OCI-LY3 (cell line): ENCODE measurements at regions not wholly inside any gene's neighbourhood (a gene's known extent, or its start where the extent isn't known, plus 50 kb on each side); places are given as distances from the start of the nearest gene placed in this dataset.
A peak's percentile ranks its signal among the peaks of the same experiment; 100 is the strongest.

ENCODE experiments used
- H2AFZ ChIP-seq: fragments of 200-600, 300-600 bp; shearing (Covaris generic); 2 replicates; pipeline ENCODE4 v1.6.0; 2014; ENCODE audit warnings: antibody characterized with exemption, low read depth, low read length
- H3K27ac ChIP-seq: fragments of 200-600, 300-600 bp; sonication (generic); 2 replicates; pipeline ENCODE4 v1.5.1; 2014; ENCODE audit warnings: mild to moderate bottlenecking, low read length, moderate library complexity, mixed read lengths
- H3K27me3 ChIP-seq: fragments of 200-600, 300-600 bp; sonication (generic); 2 replicates; pipeline ENCODE4 v1.6.1; 2014; ENCODE audit warnings: low read depth, low read length, mixed read lengths
- H3K36me3 ChIP-seq: fragments of 200-600, 300-600 bp; sonication (generic); replicated peaks from 2 replicates; pipeline ENCODE3; 2014; ENCODE audit warnings: low read depth, low read length, mixed read lengths
- H3K4me1 ChIP-seq: fragments of 300-600, 200-600 bp; sonication (generic); 2 replicates; pipeline ENCODE4 v1.6.1; 2014; ENCODE audit warnings: low read length, mixed read lengths
- H3K4me2 ChIP-seq: fragments of 200-600, 300-600 bp; sonication (generic); 2 replicates; pipeline ENCODE4 v1.6.1; 2014; ENCODE audit warnings: low read length, mixed read lengths
- H3K4me3 ChIP-seq: fragments of 300-600, 200-600 bp; sonication (generic); 2 replicates; pipeline ENCODE4 v1.5.1; 2014; ENCODE audit warnings: antibody characterized with exemption, mild to moderate bottlenecking, low read length, moderate library complexity
- H3K79me2 ChIP-seq: fragments of 300-600, 200-600 bp; shearing (Covaris generic); 2 replicates; pipeline ENCODE4 v1.6.1; 2014; ENCODE audit warnings: mild to moderate bottlenecking, low read length, mixed read lengths
- H3K9ac ChIP-seq: fragments of 300-600, 200-600 bp; shearing (Covaris generic); 2 replicates; pipeline ENCODE4 v1.6.0; 2014; ENCODE audit warnings: mild to moderate bottlenecking, low read length, moderate library complexity
- H3K9me3 ChIP-seq: fragments of 200-600, 300-600 bp; shearing (Covaris generic); 2 replicates; pipeline ENCODE4 v1.6.1; 2014; ENCODE audit warnings: low read length, mixed read lengths; ENCODE audit not compliant: insufficient read depth
- H4K20me1 ChIP-seq: fragments of 200-600, 300-600 bp; sonication (generic); 2 replicates; pipeline ENCODE4 v1.6.1; 2016; ENCODE audit warnings: low read length, mixed read lengths; ENCODE audit not compliant: insufficient read depth
- EZH2phosphoT487 ChIP-seq: fragments of 200-600 bp; shearing (Covaris generic); IDR thresholded peaks from 2 replicates; pipeline ENCODE4 v1.6.1; 2018; ENCODE audit warnings: antibody characterized with exemption, mixed run types, low read depth
- TF ChIP-seq, protein P1 (sequence below): fragments of 200-600, 300-600 bp; sonication (generic); IDR thresholded peaks from 2 replicates; pipeline ENCODE4 v1.5.1; 2014; ENCODE audit warnings: antibody characterized with exemption, low read length, low read depth

- H4K20me1 ChIP-seq, result no peaks in the 10 kb centered on the region
- H3K4me1 ChIP-seq, result peaks cover 2% of the 10 kb centered on the region
- no peaks in the 10 kb centered on the region for H3K36me3 ChIP-seq
- H3K9me3 ChIP-seq, result no peaks in the 10 kb centered on the region
- H3K27ac ChIP-seq, result no peak overlapping the region
- H3K79me2 ChIP-seq, result no peaks in the 10 kb centered on the region
- no peak overlapping the region for H3K4me3 ChIP-seq
- no peak for TF ChIP-seq EZH2phosphoT487
- TF ChIP-seq, protein P1, sequence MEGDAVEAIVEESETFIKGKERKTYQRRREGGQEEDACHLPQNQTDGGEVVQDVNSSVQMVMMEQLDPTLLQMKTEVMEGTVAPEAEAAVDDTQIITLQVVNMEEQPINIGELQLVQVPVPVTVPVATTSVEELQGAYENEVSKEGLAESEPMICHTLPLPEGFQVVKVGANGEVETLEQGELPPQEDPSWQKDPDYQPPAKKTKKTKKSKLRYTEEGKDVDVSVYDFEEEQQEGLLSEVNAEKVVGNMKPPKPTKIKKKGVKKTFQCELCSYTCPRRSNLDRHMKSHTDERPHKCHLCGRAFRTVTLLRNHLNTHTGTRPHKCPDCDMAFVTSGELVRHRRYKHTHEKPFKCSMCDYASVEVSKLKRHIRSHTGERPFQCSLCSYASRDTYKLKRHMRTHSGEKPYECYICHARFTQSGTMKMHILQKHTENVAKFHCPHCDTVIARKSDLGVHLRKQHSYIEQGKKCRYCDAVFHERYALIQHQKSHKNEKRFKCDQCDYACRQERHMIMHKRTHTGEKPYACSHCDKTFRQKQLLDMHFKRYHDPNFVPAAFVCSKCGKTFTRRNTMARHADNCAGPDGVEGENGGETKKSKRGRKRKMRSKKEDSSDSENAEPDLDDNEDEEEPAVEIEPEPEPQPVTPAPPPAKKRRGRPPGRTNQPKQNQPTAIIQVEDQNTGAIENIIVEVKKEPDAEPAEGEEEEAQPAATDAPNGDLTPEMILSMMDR, result no peak
- no peak overlapping the region for H3K4me2 ChIP-seq
- no peak overlapping the region for H3K9ac ChIP-seq
- H2AFZ ChIP-seq, result no peak overlapping the region
- no peaks in the 10 kb centered on the region for H3K27me3 ChIP-seq
These were observed 443.4 kb upstream of the COBL start for GRCh38 chr7:51759985-51760384.

- H2AFZ ChIP-seq, result no peak overlapping the region
- no peaks in the 10 kb centered on the region for H3K9me3 ChIP-seq
- H3K36me3 ChIP-seq, result no peaks in the 10 kb centered on the region
- no peaks in the 10 kb centered on the region for H3K27me3 ChIP-seq
- no peak for TF ChIP-seq EZH2phosphoT487
- TF ChIP-seq, protein P1, result no peak
- H3K4me2 ChIP-seq, result no peak overlapping the region
- H3K27ac ChIP-seq, result no peak overlapping the region
- no peak overlapping the region for H3K4me3 ChIP-seq
- H3K9ac ChIP-seq, result no peak overlapping the region
- no peaks in the 10 kb centered on the region for H3K4me1 ChIP-seq
- H4K20me1 ChIP-seq, result no peaks in the 10 kb centered on the region
- H3K79me2 ChIP-seq, result no peaks in the 10 kb centered on the region
These were observed 441.4 kb upstream of the COBL start for GRCh38 chr7:51757960-51758359.

DNA sequence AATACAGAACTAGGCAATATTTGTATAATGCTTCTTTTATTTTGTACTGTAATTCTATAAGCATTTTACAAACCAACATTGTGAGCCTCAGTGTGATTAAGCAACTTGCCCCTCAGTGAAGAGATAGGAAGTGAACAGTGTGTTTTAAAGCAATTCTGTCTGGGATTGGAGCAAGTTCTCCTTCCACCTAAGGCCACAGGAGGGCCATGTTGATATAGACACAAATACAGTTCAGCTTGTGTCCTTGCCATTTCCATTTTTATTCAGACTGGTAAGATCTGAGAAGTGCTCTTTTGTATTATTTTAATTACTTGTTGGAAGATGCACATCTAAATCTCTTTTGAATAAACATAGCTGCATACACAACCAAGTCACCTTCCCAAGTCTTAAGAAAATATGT is 416.3 kb upstream of the COBL start:
- no peak overlapping the region for H2AFZ ChIP-seq
- H3K27me3 ChIP-seq, result no peaks in the 10 kb centered on the region
- no peak for TF ChIP-seq EZH2phosphoT487
- TF ChIP-seq, protein P1, result peak; percentile 59

DNA sequence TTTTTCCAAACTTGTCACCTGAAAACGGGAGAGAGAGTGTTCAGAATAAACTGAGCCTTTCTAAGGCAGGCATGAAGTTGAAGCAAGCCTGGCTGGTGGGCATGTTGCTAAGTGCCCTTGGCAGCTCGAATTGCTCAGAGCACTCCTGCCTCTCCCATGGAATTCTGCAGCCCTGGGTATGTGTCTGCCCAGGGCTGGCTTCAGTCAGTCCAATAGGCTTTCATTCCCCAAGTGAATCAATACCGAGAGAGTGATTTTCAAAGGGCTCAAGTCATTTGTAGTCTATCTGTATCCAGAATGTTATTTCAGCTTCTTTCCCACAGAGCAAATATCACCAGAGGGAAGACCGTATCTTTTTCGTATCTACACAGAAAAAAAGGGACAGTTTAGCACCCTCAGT is 415.5 kb upstream of the COBL start:
- Histone ChIP-seq H3K27me3 (no peaks in the 10 kb centered on the region), H4K20me1 (no peaks in the 10 kb centered on the region), H3K4me1 (no peaks in the 10 kb centered on the region), H3K4me3 (no peak overlapping the region), H3K9ac (no peak overlapping the region), H3K79me2 (no peaks in the 10 kb centered on the region), H3K36me3 (no peaks in the 10 kb centered on the region), H3K27ac (no peak overlapping the region), H2AFZ (no peak overlapping the region), H3K4me2 (no peak overlapping the region), H3K9me3 (no peaks in the 10 kb centered on the region)
- no peak for TF ChIP-seq EZH2phosphoT487
- TF ChIP-seq, protein P1, result no peak

More for the DNA sequence above, 416.3 kb upstream of the COBL start:
- H3K4me2 ChIP-seq, result no peak overlapping the region
- no peak overlapping the region for H3K27ac ChIP-seq
- H3K4me1 ChIP-seq, result no peaks in the 10 kb centered on the region
- no peaks in the 10 kb centered on the region for H4K20me1 ChIP-seq
- H3K9me3 ChIP-seq, result no peaks in the 10 kb centered on the region
- no peak overlapping the region for H3K4me3 ChIP-seq
- no peaks in the 10 kb centered on the region for H3K79me2 ChIP-seq
- no peak overlapping the region for H3K9ac ChIP-seq
- H3K36me3 ChIP-seq, result no peaks in the 10 kb centered on the region
